WTC11 (cell line): ENCODE measurements at regions not wholly inside any gene's neighbourhood (a gene's known extent, or its start where the extent isn't known, plus 50 kb on each side); places are given as distances from the start of the nearest gene placed in this dataset.

Experiments used
- ATAC-seq: fragments of 200-7000 bp; cut with Tn5 transposase; 2 replicates; pipeline ENCODE4 v1.10.0; 2021; ENCODE audit warnings: mild to moderate bottlenecking, moderate library complexity
- CTCF ChIA-PET: fragments of 300-600 bp; sonication (Branson Sonifier 250); formaldehyde crosslinking; loops from one replicate; lab custom pipeline; 2021; ENCODE audit warnings: antibody characterized with exemption; lab: Charles Lee
- POLR2A ChIA-PET: fragments of 350-600 bp; sonication (Branson Sonifier 250); formaldehyde crosslinking; loops from one replicate; lab custom pipeline; 2021; ENCODE audit warnings: antibody characterized with exemption; lab: Charles Lee
- DNase-seq: peaks from one replicate; pipeline ENCODE4 v3.0.0; 2021; ENCODE audit warnings: low spot score
- H3K27ac Mint-ChIP-seq: 2 replicates; pipeline ENCODE4 v1.8.0; 2021; ENCODE audit warnings: mixed read lengths
- H3K27me3 Mint-ChIP-seq: 2 replicates; pipeline ENCODE4 v1.8.0; 2021; ENCODE audit warnings: low read depth, mild to moderate bottlenecking, moderate library complexity, mixed read lengths
- H3K36me3 Mint-ChIP-seq: 2 replicates; pipeline ENCODE4 v1.8.0; 2021; ENCODE audit warnings: mixed read lengths
- H3K4me1 Mint-ChIP-seq: 2 replicates; pipeline ENCODE4 v1.8.0; 2022; ENCODE audit warnings: mixed read lengths
- H3K4me3 Mint-ChIP-seq: 2 replicates; pipeline ENCODE4 v1.8.0; 2021; ENCODE audit warnings: mild to moderate bottlenecking, moderate library complexity, mixed read lengths
- H3K9me3 Mint-ChIP-seq: 2 replicates; pipeline ENCODE4 v1.8.0; 2021; ENCODE audit warnings: mixed read lengths
- ATF6 ChIP-seq: sonication (generic); formaldehyde crosslinking; IDR thresholded peaks from 2 replicates; pipeline ENCODE4 v1.8.1; 2023; ENCODE audit warnings: mild to moderate bottlenecking, missing genetic modification reagents
- CREM ChIP-seq: sonication (generic); formaldehyde crosslinking; IDR thresholded peaks from 2 replicates; pipeline ENCODE4 v1.8.1; 2022; ENCODE audit warnings: mild to moderate bottlenecking, missing genetic modification reagents, moderate library complexity
- E2F4 ChIP-seq: sonication (generic); formaldehyde crosslinking; IDR thresholded peaks from 2 replicates; pipeline ENCODE4 v1.8.1; 2022; ENCODE audit warnings: low read depth, mild to moderate bottlenecking, moderate library complexity, missing genetic modification reagents, borderline replicate concordance
- ETV6 ChIP-seq: sonication (generic); formaldehyde crosslinking; IDR thresholded peaks from 2 replicates; pipeline ENCODE4 v1.8.1; 2022; ENCODE audit warnings: mild to moderate bottlenecking, missing genetic modification reagents
- FOXJ3 ChIP-seq: sonication (generic); formaldehyde crosslinking; IDR thresholded peaks from 2 replicates; pipeline ENCODE4 v1.9.0; 2021; ENCODE audit warnings: missing genetic modification reagents, mild to moderate bottlenecking, borderline replicate concordance
- FOXK1 ChIP-seq: sonication (generic); formaldehyde crosslinking; IDR thresholded peaks from 2 replicates; pipeline ENCODE4 v1.8.0; 2022; ENCODE audit warnings: mild to moderate bottlenecking, moderate library complexity, missing genetic modification reagents
- JUN ChIP-seq: sonication (generic); formaldehyde crosslinking; IDR thresholded peaks from 2 replicates; pipeline ENCODE4 v1.8.0; 2023; ENCODE audit warnings: mild to moderate bottlenecking, missing genetic modification reagents
- NFATC4 ChIP-seq: fragments of 250-450 bp; sonication (Bioruptor Pico); IDR thresholded peaks from 2 replicates; pipeline ENCODE4 v1.9.0; 2021; ENCODE audit warnings: mild to moderate bottlenecking
- NFYB ChIP-seq: sonication (generic); formaldehyde crosslinking; conservative IDR thresholded peaks from 2 replicates; pipeline ENCODE4 v1.8.0; 2022; ENCODE audit warnings: low read depth, missing genetic modification reagents
- OVOL2 ChIP-seq: fragments of 250-450 bp; sonication (Bioruptor Pico); IDR thresholded peaks from 2 replicates; pipeline ENCODE4 v1.9.0; 2021; ENCODE audit warnings: mild to moderate bottlenecking, borderline replicate concordance
- SOX15 ChIP-seq: fragments of 250-450 bp; sonication (Bioruptor Pico); IDR thresholded peaks from 2 replicates; pipeline ENCODE4 v1.9.0; 2021; ENCODE audit warnings: mild to moderate bottlenecking
- USF2 ChIP-seq: sonication (generic); formaldehyde crosslinking; IDR thresholded peaks from 2 replicates; pipeline ENCODE4 v1.8.1; 2023; ENCODE audit warnings: mild to moderate bottlenecking, missing genetic modification reagents, moderate library complexity
- ZBTB43 ChIP-seq: sonication (generic); formaldehyde crosslinking; IDR thresholded peaks from 2 replicates; pipeline ENCODE4 v1.8.1; 2023; ENCODE audit warnings: mild to moderate bottlenecking, missing genetic modification reagents
- ZNF138 ChIP-seq: sonication (generic); formaldehyde crosslinking; conservative IDR thresholded peaks from 2 replicates; pipeline ENCODE4 v1.8.1; 2022; ENCODE audit warnings: mild to moderate bottlenecking, moderate library complexity, missing genetic modification reagents
- ZNF281 ChIP-seq: sonication (generic); formaldehyde crosslinking; IDR thresholded peaks from 2 replicates; pipeline ENCODE4 v1.8.0; 2023; ENCODE audit warnings: mild to moderate bottlenecking, missing genetic modification reagents
- ZNF423 ChIP-seq: fragments of 250-450 bp; sonication (Bioruptor Pico); IDR thresholded peaks from 2 replicates; pipeline ENCODE4 v2.1.2; 2022; ENCODE audit warnings: mild to moderate bottlenecking, moderate library complexity
- ZNF425 ChIP-seq: fragments of 250-450 bp; sonication (Bioruptor Pico); conservative IDR thresholded peaks from 2 replicates; pipeline ENCODE4 v1.9.0; 2021; ENCODE audit warnings: mild to moderate bottlenecking
- ZNF532 ChIP-seq: fragments of 250-450 bp; sonication (Bioruptor Pico); IDR thresholded peaks from 2 replicates; pipeline ENCODE4 v1.9.0; 2021; ENCODE audit warnings: mild to moderate bottlenecking, borderline replicate concordance

GRCh38 chr5:103942587-103943186 is 380.1 kb upstream of the NUDT12 start (continued):
- TF ChIP-seq ZNF281 (CRISPR knock-in tag) (no peak), ZNF425 (CRISPR knock-in tag) (no peak), ETV6 (CRISPR knock-in tag) (no peak)

- POLR2A ChIA-PET, result no interaction called here
Measured at GRCh38 chr5:103941596-103941995, 379.0 kb upstream of the NUDT12 start.

More at GRCh38 chr5:103941596-103941995, 379.0 kb upstream of the NUDT12 start:
- no peaks in the 10 kb centered on the region for H3K9me3 Mint-ChIP-seq
- CTCF ChIA-PET, result no interaction called here
- H3K27me3 Mint-ChIP-seq, result no peaks in the 10 kb centered on the region
- no peak overlapping the region for H3K27ac Mint-ChIP-seq
- no peaks in the 10 kb centered on the region for H3K36me3 Mint-ChIP-seq
- TF ChIP-seq ZNF138 (CRISPR knock-in tag), result no peak
- TF ChIP-seq ZBTB43 (CRISPR knock-in tag), result no peak
- TF ChIP-seq ATF6 (CRISPR knock-in tag), result no peak
- no peak for TF ChIP-seq FOXJ3 (CRISPR knock-in tag)
- TF ChIP-seq NFYB (CRISPR knock-in tag), result no peak
- TF ChIP-seq FOXK1 (CRISPR knock-in tag), result no peak
- no peak for TF ChIP-seq USF2 (CRISPR knock-in tag)
- no peak for TF ChIP-seq SOX15 (CRISPR knock-in tag)
- TF ChIP-seq ZNF532 (CRISPR knock-in tag), result no peak
- no peak for TF ChIP-seq E2F4 (CRISPR knock-in tag)
- TF ChIP-seq OVOL2 (CRISPR knock-in tag), result no peak
- TF ChIP-seq CREM (CRISPR knock-in tag), result no peak
- no peak for TF ChIP-seq JUN (CRISPR knock-in tag)
- no peak for TF ChIP-seq ZNF423
- TF ChIP-seq NFATC4, result no peak
- TF ChIP-seq, all 79 proteins: peak for 0
- ATAC-seq (no peak), DNase-seq (no peak)
- Mint-ChIP-seq H3K4me3 (no peak overlapping the region), H3K4me1 (no peaks in the 10 kb centered on the region)
